Heart right ventricle (tissue), 16 donors: ENCODE measurements at regions not wholly inside any gene's neighbourhood (a gene's known extent, or its start where the extent isn't known, plus 50 kb on each side); places are given as distances from the start of the nearest gene placed in this dataset.

ENCODE experiments used
- ATAC-seq, 8 donors: fragments of 200-7000 bp; cut with Tn5 transposase; one replicate each; pipeline ENCODE4 v1.9.1; 2020; ENCODE audit warnings: mild to moderate bottlenecking in 8 of 8, moderate library complexity in 8 of 8, moderate number of reproducible peaks in 1 of 8
- DNase-seq, 2 donors: peaks; one replicate each; pipeline ENCODE4 v3.0.0-alpha.2; 2020
- H3K27ac ChIP-seq, 10 donors: fragments of 200-600 bp; sonication (generic) in 2 of 10; one replicate each; pipeline versions ENCODE4 v1.5.0 to v1.8.0; 2020 to 2022; ENCODE audit warnings: mild to moderate bottlenecking in 3 of 10
- H3K27me3 ChIP-seq, 7 donors: fragments of 200-600 bp; one replicate each; pipeline ENCODE4 v1.8.0; 2021 to 2022; ENCODE audit warnings: mild to moderate bottlenecking in 2 of 7
- H3K36me3 ChIP-seq, 9 donors: fragments of 200-600 bp; sonication (generic) in 1 of 9; one replicate each; pipeline versions ENCODE4 v1.5.0 to v1.8.0; 2020 to 2022; ENCODE audit warnings: mild to moderate bottlenecking in 2 of 9
- H3K4me1 ChIP-seq, 9 donors: fragments of 200-600 bp; sonication (generic) in 1 of 9; one replicate each; pipeline versions ENCODE4 v1.5.0 to v1.8.0; 2020 to 2022; ENCODE audit warnings: mild to moderate bottlenecking in 4 of 9
- H3K4me3 ChIP-seq, 10 donors: fragments of 200-600 bp; sonication (generic) in 2 of 10; one replicate each; pipeline versions ENCODE4 v1.5.0 to v1.8.0; 2020 to 2022; ENCODE audit warnings: mild to moderate bottlenecking in 7 of 10, moderate library complexity in 2 of 10
- H3K9me3 ChIP-seq, 11 donors: fragments of 200-600 bp in 10 of 11; sonication (generic) in 2 of 11; one replicate each; pipeline versions ENCODE4 v1.5.0 to v1.8.0; 2013 to 2022; ENCODE audit warnings: mild to moderate bottlenecking in 2 of 11, control low read depth in 1 of 11, moderate library complexity in 1 of 11
- WGBS, 2 donors: extraction: QIAGEN DNeasy Blood & Tissue Kit; methylation state at CpG; one replicate each; pipeline ENCODE4 v1.1.7; 2013; ENCODE audit warnings: inconsistent platforms in 1 of 2; 5-methylcytosine and 5-hydroxymethylcytosine counted together
- intact Hi-C, 10 donors: fragments of 100-400 bp; cut with DNase I; formaldehyde crosslinking; loops; one replicate each; pipeline versions ENCODE4 v1.11.1 to v1.14.2; 2022
- TF ChIP-seq, protein P1 (sequence below), 9 donors: fragments of 200-600 bp; sonication (generic) in 2 of 9; IDR thresholded peaks; one replicate each; pipeline versions ENCODE4 v1.5.0 to v1.8.0; 2021 to 2022; ENCODE audit warnings: antibody characterized with exemption in 9 of 9, mild to moderate bottlenecking in 5 of 9, moderate library complexity in 1 of 9
- donor health status: Arrhythmogenic right ventricular cardiomyopathy.
- donor health status: ischemic (EF 13 %, LVEDD 7.1; RV severe dilation, severe dysfunction).
- donor health status: healthy with polysubstance abuse.
- donor health status: DM: no; HTN: yes; CAD: no.
- donor health status: DM: no; HTN: no; CAD: no.
- donor health status: ischemic (EF 25% LVEDD 6.9; RV normal size, moderate dysfunction).
- donor health status: ischemic (EF 25% LVEDD 5.7; RV mildly dilated, moderate dysfunction).
- donor health status: healthy.
- donor health status: DM: yes; HTN: yes; CAD: no.
- donor health status: Ischemic cardiomyopathy.
- donor health status: ischemic (EF 35%, LVEDD 5.7; RV mildly dilated, moderate dysfunction).
- donor health status: nonischemic (EF 11% LVEDD 7.7; RV severe dilation, severe dysfunction).
- donor health status: DM: yes; HTN: yes; CAD: no.
- donor health status: PGD.
- donor health status: ischemic (EF 29% LVEDD 5.4; RV normal size, mild dysfunction).
- donor health status: nonischemic (EF 23%, LVEDD 6.1; RV moderate dilation, normal function).

DNA sequence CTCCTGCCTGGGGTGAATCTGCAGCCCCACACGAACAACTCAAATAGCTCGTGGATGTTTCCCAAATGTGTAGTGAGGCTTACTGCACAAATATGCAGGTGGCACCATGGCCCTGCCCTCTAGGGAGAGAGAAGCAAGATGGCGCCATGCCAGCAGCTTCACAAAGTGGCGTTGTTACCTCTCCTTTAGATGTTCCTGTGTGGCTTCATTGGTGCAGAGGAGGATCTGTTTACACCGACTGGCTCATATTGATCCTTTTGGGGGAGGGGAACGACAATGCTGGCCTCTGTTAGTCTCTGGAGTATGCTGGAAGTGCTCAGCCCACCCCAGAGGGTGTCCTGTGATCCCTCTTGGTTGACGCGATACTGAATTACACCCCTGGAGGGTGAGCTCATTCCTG is 99.5 kb upstream of the GATA6 start:
- Histone ChIP-seq H3K9me3 (no peaks in the 10 kb centered on the region), H3K4me3 (no peak overlapping the region), H3K27ac (no peak overlapping the region), H3K4me1 (no peaks in the 10 kb centered on the region), H3K36me3 (no peaks in the 10 kb centered on the region), H3K27me3 (peaks cover 0 to 3% (median 0%) of the 10 kb centered on the region in 7 donors)
- no peak for ATAC-seq
- no peak for DNase-seq
- 76 to 78% methylated on average over 8 of the region's 8 CpGs for WGBS, 2 donors
- TF ChIP-seq, protein P1, sequence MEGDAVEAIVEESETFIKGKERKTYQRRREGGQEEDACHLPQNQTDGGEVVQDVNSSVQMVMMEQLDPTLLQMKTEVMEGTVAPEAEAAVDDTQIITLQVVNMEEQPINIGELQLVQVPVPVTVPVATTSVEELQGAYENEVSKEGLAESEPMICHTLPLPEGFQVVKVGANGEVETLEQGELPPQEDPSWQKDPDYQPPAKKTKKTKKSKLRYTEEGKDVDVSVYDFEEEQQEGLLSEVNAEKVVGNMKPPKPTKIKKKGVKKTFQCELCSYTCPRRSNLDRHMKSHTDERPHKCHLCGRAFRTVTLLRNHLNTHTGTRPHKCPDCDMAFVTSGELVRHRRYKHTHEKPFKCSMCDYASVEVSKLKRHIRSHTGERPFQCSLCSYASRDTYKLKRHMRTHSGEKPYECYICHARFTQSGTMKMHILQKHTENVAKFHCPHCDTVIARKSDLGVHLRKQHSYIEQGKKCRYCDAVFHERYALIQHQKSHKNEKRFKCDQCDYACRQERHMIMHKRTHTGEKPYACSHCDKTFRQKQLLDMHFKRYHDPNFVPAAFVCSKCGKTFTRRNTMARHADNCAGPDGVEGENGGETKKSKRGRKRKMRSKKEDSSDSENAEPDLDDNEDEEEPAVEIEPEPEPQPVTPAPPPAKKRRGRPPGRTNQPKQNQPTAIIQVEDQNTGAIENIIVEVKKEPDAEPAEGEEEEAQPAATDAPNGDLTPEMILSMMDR (IDR thresholded peaks at IDR 0.05): no peak
- intact Hi-C loops: loop anchor here in 1 of 10 donors (5.0 kb wide), 1 partner anchor 48 kb away; no protein-coding TSS in a partner anchor

DNA sequence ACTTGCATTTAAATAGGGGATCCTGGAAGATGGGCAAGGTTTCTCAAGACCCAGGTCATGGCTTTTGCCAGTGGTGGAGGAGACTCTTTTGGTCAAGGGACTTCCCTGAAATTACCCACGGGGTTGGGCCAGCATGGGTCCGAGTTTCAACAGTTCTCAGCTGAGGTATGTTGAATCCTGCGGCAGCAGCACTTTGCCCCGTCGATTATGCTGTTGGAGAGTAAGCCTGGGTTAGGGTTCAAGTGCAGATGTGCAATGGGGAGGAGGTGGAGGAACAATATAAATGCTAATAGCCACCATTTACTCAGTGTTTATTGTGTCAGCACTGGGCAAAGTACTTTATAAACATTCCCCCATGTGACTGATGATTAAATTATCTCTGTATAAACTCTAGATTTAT is 96.0 kb upstream of the GATA6 start:
- H3K27me3 ChIP-seq: no peaks in the 10 kb centered on the region
- 92 to 93% methylated on average over 5 of the region's 5 CpGs for WGBS, 2 donors
- no peaks in the 10 kb centered on the region for H3K4me1 ChIP-seq
- intact Hi-C loops: loop anchor here in 1 of 10 donors (5.0 kb wide), 1 partner anchor 51 kb away; no protein-coding TSS in a partner anchor
- H3K9me3 ChIP-seq: no peaks in the 10 kb centered on the region
- ATAC-seq (no peak), DNase-seq (no peak)
- H3K36me3 ChIP-seq: no peaks in the 10 kb centered on the region
- H3K4me3 ChIP-seq: no peak overlapping the region
- no peak overlapping the region for H3K27ac ChIP-seq
- TF ChIP-seq, protein P1 (IDR thresholded peaks at IDR 0.05): no peak

DNA sequence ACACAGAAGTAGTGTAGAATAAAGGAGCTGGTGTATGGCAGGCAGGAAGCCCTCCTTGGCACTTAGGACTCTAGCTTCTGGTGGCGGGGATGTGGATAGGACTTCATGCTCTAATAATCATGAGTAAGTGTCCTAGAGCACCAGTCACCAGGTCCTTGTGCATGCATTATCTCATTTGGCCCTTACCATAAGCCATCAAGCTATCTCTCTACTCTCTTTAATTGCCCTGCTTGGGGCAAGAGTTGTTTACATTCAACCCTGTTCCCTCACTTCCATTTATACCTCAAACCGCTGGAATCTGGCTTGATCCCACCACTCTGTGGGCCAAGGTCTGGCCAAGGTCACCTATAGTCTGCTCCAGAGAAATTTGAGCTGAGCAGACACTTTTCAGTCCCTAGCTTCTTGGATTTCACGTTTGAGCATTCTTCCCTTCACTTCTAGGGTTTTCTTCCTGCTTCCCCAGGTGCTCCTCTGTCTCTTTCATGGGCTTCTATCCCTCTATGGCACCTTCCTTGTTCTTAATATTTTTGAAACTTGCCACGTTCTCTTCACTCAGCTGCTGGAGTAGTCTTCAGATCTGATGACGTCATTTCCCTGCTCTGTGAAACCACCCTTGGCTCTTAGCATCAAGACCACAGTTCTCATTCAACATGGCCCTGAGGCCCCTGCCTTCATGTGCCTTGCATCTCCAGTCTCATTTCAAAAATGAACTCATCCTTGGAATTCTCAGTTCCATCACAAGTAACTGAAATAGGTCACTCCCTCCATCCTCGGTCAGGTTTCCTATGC is 94.9 kb upstream of the GATA6 start:
- no peak overlapping the region for H3K4me3 ChIP-seq
- ATAC-seq: no peak
- 76 to 77% methylated on average over 6 of the region's 6 CpGs for WGBS, 2 donors
- no peak for DNase-seq
- no peaks in the 10 kb centered on the region for H3K27me3 ChIP-seq
- no peaks in the 10 kb centered on the region for H3K9me3 ChIP-seq
- H3K27ac ChIP-seq: no peak overlapping the region
- H3K36me3 ChIP-seq: no peaks in the 10 kb centered on the region
- no peaks in the 10 kb centered on the region for H3K4me1 ChIP-seq
- TF ChIP-seq, protein P1 (IDR thresholded peaks at IDR 0.05): no peak
- intact Hi-C loops: loop anchor here in 1 of 10 donors (5.0 kb wide), 1 partner anchor 52 kb away; no protein-coding TSS in a partner anchor

DNA sequence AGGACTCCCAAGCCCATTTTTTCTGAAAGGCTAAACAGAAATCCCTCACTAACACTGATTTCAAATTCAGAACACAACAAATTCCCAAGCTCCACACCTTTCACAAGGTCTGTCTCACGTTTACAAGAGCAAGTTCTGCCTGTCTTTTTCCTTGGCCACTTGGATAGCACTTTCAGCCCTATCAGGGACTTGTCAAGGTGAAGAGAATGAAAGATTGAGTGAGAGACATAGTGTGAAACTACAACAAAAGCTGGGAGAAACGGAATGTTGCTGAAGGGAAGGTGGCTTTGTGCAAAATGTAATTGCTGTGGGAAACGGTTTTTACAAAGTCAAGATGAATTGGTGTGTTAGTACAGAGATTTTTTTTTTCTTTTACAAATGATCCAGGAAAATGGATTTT is 89.4 kb upstream of the GATA6 start:
- DNase-seq (no peak), ATAC-seq (no peak)
- TF ChIP-seq, protein P1 (IDR thresholded peaks at IDR 0.05): no peak
- WGBS, 2 donors: 43 to 45% methylated on average over 3 of the region's 3 CpGs
- H3K4me1 ChIP-seq: peaks cover 0 to 17% (median 0%) of the 10 kb centered on the region in 9 donors
- no peaks in the 10 kb centered on the region for H3K9me3 ChIP-seq
- no peak overlapping the region for H3K27ac ChIP-seq
- intact Hi-C loops: loop anchor here in 3 of 10 donors (5.0 to 10.0 kb wide), 3 partner anchors 75 to 87 kb away; partner anchors contain the start of gene GATA6 (in 1 of the 3)
- no peak overlapping the region for H3K4me3 ChIP-seq
- no peaks in the 10 kb centered on the region for H3K36me3 ChIP-seq
- no peaks in the 10 kb centered on the region for H3K27me3 ChIP-seq
